ENCODE measurements at regions not wholly inside any gene's neighbourhood (a gene's known extent, or its start where the extent isn't known, plus 50 kb on each side); places are given as distances from the start of the nearest gene placed in this dataset.
"Not testable (repeated sequence)": the region's sequence is repeated elsewhere in the genome, so short reads cannot be mapped to it uniquely, and the experiment has no call there.

GRCh38 chr2:150258781-150259307 is 228.6 kb downstream of the RND3 start:
- H3K36me3 ChIP-seq (ENCODE audit: low read depth): no peaks in the 10 kb centered on the region
- H3K27ac ChIP-seq: no peak overlapping the region
- H3K9me3 ChIP-seq (ENCODE audit: low read depth): no peaks in the 10 kb centered on the region
- H3K4me3 ChIP-seq: no peak overlapping the region
- H4K20me1 ChIP-seq (ENCODE audit: insufficient read depth): no peaks in the 10 kb centered on the region
- no peak for DNase-seq
- H3K9ac ChIP-seq: no peak overlapping the region
- 0 out of 2 replicates have a peak, but pooled peaks cover 10% of the 10 kb centered on the region for H3F3A ChIP-seq (ENCODE audit: insufficient read depth)
- H3K9me2 ChIP-seq (ENCODE audit: insufficient read depth): no peaks in the 10 kb centered on the region
- H3K79me2 ChIP-seq (ENCODE audit: insufficient read depth): no peaks in the 10 kb centered on the region
- in situ Hi-C loops (cut with MboI): no loop called here
- peaks cover 10% of the 10 kb centered on the region for H3K4me1 ChIP-seq (ENCODE audit: insufficient read depth)
- 95 to 96% methylated on average over 8 of the region's 8 CpGs for WGBS, 2 experiments (ENCODE audit: low coverage in 1 of 2, low lambda C conversion rate in 2 of 2, missing lambda C conversion rate in 2 of 2)
- H3K4me2 ChIP-seq (ENCODE audit: unreplicated experiment): no peak overlapping the region
- H2AFZ ChIP-seq: no peak overlapping the region
- TF ChIP-seq EZH2phosphoT487 (IDR thresholded peaks at IDR 0.05; ENCODE audit: insufficient read depth, low read depth) (no peak), EZH2 (IDR thresholded peaks at IDR 0.05; ENCODE audit: insufficient read depth, poor library complexity, severe bottlenecking) (no peak)
- H3K27me3 ChIP-seq (replicated peaks; ENCODE audit: insufficient read depth): no peaks in the 10 kb centered on the region

- no peak for DNase-seq
- in situ Hi-C loops (cut with MboI): no loop called here
- Histone ChIP-seq H3K9me2 (ENCODE audit: insufficient read depth) (no peaks in the 10 kb centered on the region), H3K27ac (no peak overlapping the region), H2AFZ (no peak overlapping the region), H3K4me3 (no peak overlapping the region), H3K79me2 (ENCODE audit: insufficient read depth) (no peaks in the 10 kb centered on the region), H3F3A (ENCODE audit: insufficient read depth) (0 out of 2 replicates have a peak, but pooled peaks cover 10% of the 10 kb centered on the region), H3K4me1 (ENCODE audit: insufficient read depth) (peaks cover 10% of the 10 kb centered on the region), H3K9me3 (ENCODE audit: low read depth) (no peaks in the 10 kb centered on the region), H3K9ac (no peak overlapping the region), H4K20me1 (ENCODE audit: insufficient read depth) (no peaks in the 10 kb centered on the region), H3K36me3 (ENCODE audit: low read depth) (no peaks in the 10 kb centered on the region), H3K4me2 (ENCODE audit: unreplicated experiment) (no peak overlapping the region), H3K27me3 (replicated peaks; ENCODE audit: insufficient read depth) (no peaks in the 10 kb centered on the region)
- TF ChIP-seq EZH2phosphoT487 (IDR thresholded peaks at IDR 0.05; ENCODE audit: insufficient read depth, low read depth): no peak
- no peak for TF ChIP-seq EZH2 (IDR thresholded peaks at IDR 0.05; ENCODE audit: insufficient read depth, poor library complexity, severe bottlenecking)
- WGBS, 2 experiments (ENCODE audit: low coverage in 1 of 2, low lambda C conversion rate in 2 of 2, missing lambda C conversion rate in 2 of 2): 69 to 73% methylated on average over 3 of the region's 3 CpGs
Observed at GRCh38 chr2:150256736-150257135, 230.7 kb downstream of the RND3 start.

GRCh38 chr2:150255528-150255927 is 231.9 kb downstream of the RND3 start:
- Histone ChIP-seq H3K4me1 (ENCODE audit: insufficient read depth) (peaks cover 10% of the 10 kb centered on the region), H3K27ac (no peak overlapping the region), H3F3A (ENCODE audit: insufficient read depth) (0 out of 2 replicates have a peak, but pooled peaks cover 10% of the 10 kb centered on the region), H2AFZ (no peak overlapping the region), H3K36me3 (ENCODE audit: low read depth) (no peaks in the 10 kb centered on the region), H3K9ac (no peak overlapping the region), H3K27me3 (replicated peaks; ENCODE audit: insufficient read depth) (no peaks in the 10 kb centered on the region), H3K9me3 (ENCODE audit: low read depth) (no peaks in the 10 kb centered on the region), H3K4me3 (no peak overlapping the region), H3K4me2 (ENCODE audit: unreplicated experiment) (no peak overlapping the region), H4K20me1 (ENCODE audit: insufficient read depth) (no peaks in the 10 kb centered on the region), H3K79me2 (ENCODE audit: insufficient read depth) (no peaks in the 10 kb centered on the region), H3K9me2 (ENCODE audit: insufficient read depth) (no peaks in the 10 kb centered on the region)
- DNase-seq: peak; percentile 71
- in situ Hi-C loops (cut with MboI): no loop called here
- no peak for TF ChIP-seq EZH2 (IDR thresholded peaks at IDR 0.05; ENCODE audit: insufficient read depth, poor library complexity, severe bottlenecking)
- TF ChIP-seq EZH2phosphoT487 (IDR thresholded peaks at IDR 0.05; ENCODE audit: insufficient read depth, low read depth): no peak

GRCh38 chr2:150249735-150250134 is 237.7 kb downstream of the RND3 start:
- H3K79me2 ChIP-seq (ENCODE audit: insufficient read depth); H3K4me3 ChIP-seq; H3K9me2 ChIP-seq (ENCODE audit: insufficient read depth); H3K36me3 ChIP-seq (ENCODE audit: low read depth); H3K9ac ChIP-seq; H4K20me1 ChIP-seq (ENCODE audit: insufficient read depth); H3K9me3 ChIP-seq (ENCODE audit: low read depth); H3K27me3 ChIP-seq (replicated peaks; ENCODE audit: insufficient read depth); H3K4me1 ChIP-seq (ENCODE audit: insufficient read depth); in situ Hi-C loops (cut with MboI); DNase-seq; H3K4me2 ChIP-seq (ENCODE audit: unreplicated experiment); H2AFZ ChIP-seq; H3K27ac ChIP-seq; H3F3A ChIP-seq (ENCODE audit: insufficient read depth): not testable (repeated sequence)
- WGBS, 2 experiments (ENCODE audit: low coverage in 1 of 2, low lambda C conversion rate in 2 of 2, missing lambda C conversion rate in 2 of 2): 83 to 100% methylated on average over 1 of the region's 1 CpG

- H3K36me3 ChIP-seq (ENCODE audit: low read depth): no peaks in the 10 kb centered on the region
- H3K9me2 ChIP-seq (ENCODE audit: insufficient read depth): no peaks in the 10 kb centered on the region
- no peaks in the 10 kb centered on the region for H3K9me3 ChIP-seq (ENCODE audit: low read depth)
- in situ Hi-C loops (cut with MboI): no loop called here
- H3K27me3 ChIP-seq (replicated peaks; ENCODE audit: insufficient read depth): no peaks in the 10 kb centered on the region
- no peaks in the 10 kb centered on the region for H3K79me2 ChIP-seq (ENCODE audit: insufficient read depth)
- 85 to 98% methylated on average over 1 of the region's 1 CpG for WGBS, 2 experiments (ENCODE audit: low coverage in 1 of 2, low lambda C conversion rate in 2 of 2, missing lambda C conversion rate in 2 of 2)
- 0 out of 2 replicates have a peak overlapping the region, but pooled peaks have one; percentile 14 for H2AFZ ChIP-seq
- H3F3A ChIP-seq (ENCODE audit: insufficient read depth): no peaks in the 10 kb centered on the region
- no peak overlapping the region for H3K9ac ChIP-seq
- no peaks in the 10 kb centered on the region for H3K4me1 ChIP-seq (ENCODE audit: insufficient read depth)
- no peak overlapping the region for H3K4me2 ChIP-seq (ENCODE audit: unreplicated experiment)
- no peak overlapping the region for H3K4me3 ChIP-seq
- DNase-seq: no peak
- TF ChIP-seq EZH2phosphoT487 (IDR thresholded peaks at IDR 0.05; ENCODE audit: insufficient read depth, low read depth) (no peak), EZH2 (IDR thresholded peaks at IDR 0.05; ENCODE audit: insufficient read depth, poor library complexity, severe bottlenecking) (no peak)
- no peak overlapping the region for H3K27ac ChIP-seq
- no peaks in the 10 kb centered on the region for H4K20me1 ChIP-seq (ENCODE audit: insufficient read depth)
Observed at GRCh38 chr2:150247481-150247880, 240.0 kb downstream of the RND3 start.
